Astrocyte (in vitro differentiated cells and primary cell): ENCODE measurements at regions not wholly inside any gene's neighbourhood (a gene's known extent, or its start where the extent isn't known, plus 50 kb on each side); places are given as distances from the start of the nearest gene placed in this dataset.

Experiments used
- DNase-seq: peaks from one replicate; pipeline ENCODE4 v3.0.0-alpha.2; 2010; ENCODE audit warnings: low read depth
- FAIRE-seq: peaks from 2 replicates; lab custom pipeline; 2011; peaks lifted over from hg19 to GRCh38; lab: Jason Lieb, UNC
- H2AFZ ChIP-seq: 2 replicates; pipeline ENCODE4 v1.6.0; 2012; ENCODE audit warnings: low read depth, low read length, inconsistent platforms
- H3K27ac ChIP-seq: 2 replicates; pipeline ENCODE4 v1.5.1; 2011; ENCODE audit warnings: low read depth, low read length, inconsistent platforms
- H3K27me3 ChIP-seq: 2 replicates; pipeline ENCODE4 v1.6.0; 2011; ENCODE audit warnings: low read length, inconsistent platforms; ENCODE audit not compliant: insufficient read depth
- H3K36me3 ChIP-seq: 2 replicates; pipeline ENCODE4 v1.5.1; 2011; ENCODE audit warnings: low read length, inconsistent platforms; ENCODE audit not compliant: insufficient read depth
- H3K4me1 ChIP-seq: 2 replicates; pipeline ENCODE4 v1.5.1; 2011; ENCODE audit warnings: low read length, inconsistent platforms; ENCODE audit not compliant: insufficient read depth
- H3K4me2 ChIP-seq: 2 replicates; pipeline ENCODE4 v1.6.0; 2012; ENCODE audit warnings: low read length, inconsistent platforms
- H3K4me3 ChIP-seq: 2 replicates; pipeline ENCODE4 v1.5.1; 2011; ENCODE audit warnings: low read depth, mild to moderate bottlenecking, low read length, inconsistent platforms; ENCODE audit not compliant: insufficient read depth
- H3K79me2 ChIP-seq: 2 replicates; pipeline ENCODE4 v1.6.0; 2012; ENCODE audit warnings: mild to moderate bottlenecking, low read length, inconsistent platforms; ENCODE audit not compliant: insufficient read depth
- H3K9ac ChIP-seq: 2 replicates; pipeline ENCODE4 v1.6.0; 2012; ENCODE audit warnings: mild to moderate bottlenecking, low read length, inconsistent platforms
- H3K9me3 ChIP-seq: 2 replicates; pipeline ENCODE4 v1.5.1; 2012; ENCODE audit warnings: low read depth, mild to moderate bottlenecking, low read length, inconsistent platforms; ENCODE audit not compliant: insufficient read depth
- H4K20me1 ChIP-seq: 2 replicates; pipeline ENCODE4 v1.6.0; 2012; ENCODE audit warnings: low read length, inconsistent platforms; ENCODE audit not compliant: insufficient read depth
- H3K27ac Mint-ChIP-seq: one replicate; pipeline ENCODE4 v1.8.0; 2021; ENCODE audit warnings: mild to moderate bottlenecking, mixed read lengths; ENCODE audit not compliant: unreplicated experiment
- H3K27me3 Mint-ChIP-seq: one replicate; pipeline ENCODE4 v1.8.0; 2021; ENCODE audit warnings: low read depth, mixed read lengths; ENCODE audit not compliant: unreplicated experiment
- H3K36me3 Mint-ChIP-seq: one replicate; pipeline ENCODE4 v1.8.0; 2021; ENCODE audit warnings: low read depth, mixed read lengths; ENCODE audit not compliant: unreplicated experiment
- H3K4me1 Mint-ChIP-seq: one replicate; pipeline ENCODE4 v1.8.0; 2021; ENCODE audit warnings: low read depth, mixed read lengths; ENCODE audit not compliant: unreplicated experiment
- H3K4me3 Mint-ChIP-seq: one replicate; pipeline ENCODE4 v1.8.0; 2021; ENCODE audit warnings: mild to moderate bottlenecking, moderate library complexity, mixed read lengths; ENCODE audit not compliant: unreplicated experiment
- H3K9me3 Mint-ChIP-seq: one replicate; pipeline ENCODE4 v1.8.0; 2021; ENCODE audit warnings: mild to moderate bottlenecking, mixed read lengths; ENCODE audit not compliant: unreplicated experiment
- CTCF ChIP-seq: IDR thresholded peaks from 2 replicates; pipeline ENCODE4 v1.5.1; 2011; ENCODE audit warnings: low read depth, mild to moderate bottlenecking, inconsistent platforms, low read length, moderate library complexity; ENCODE audit not compliant: insufficient read depth
- EZH2 ChIP-seq: IDR thresholded peaks from 2 replicates; pipeline ENCODE4 v1.6.1; 2012; ENCODE audit warnings: mild to moderate bottlenecking, low read length, inconsistent platforms; ENCODE audit not compliant: insufficient read depth

DNA sequence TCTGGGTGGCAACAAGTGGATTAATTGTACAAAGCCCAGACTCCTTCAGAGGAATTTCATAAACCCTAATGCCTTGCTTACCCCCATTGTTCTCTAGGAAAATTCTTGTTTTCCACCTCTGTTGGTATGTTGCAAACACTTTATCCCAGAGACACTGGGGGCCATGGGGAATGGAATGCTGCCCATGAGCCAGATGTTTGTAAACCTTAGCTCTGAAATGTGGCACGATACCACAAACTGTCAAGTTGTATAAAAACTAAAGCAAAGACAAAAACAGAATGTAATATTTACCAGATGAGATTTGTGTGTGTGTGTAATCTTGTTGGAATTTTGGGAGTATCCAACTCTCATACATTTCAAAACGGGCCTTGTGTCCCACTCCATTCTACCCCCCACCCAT is 465.0 kb downstream of the EBF1 start:
- Mint-ChIP-seq H3K27me3 (peaks cover 4% of the 10 kb centered on the region), H3K9me3 (no peaks in the 10 kb centered on the region), H3K27ac (no peak overlapping the region), H3K4me1 (peaks cover 11% of the 10 kb centered on the region), H3K4me3 (no peak overlapping the region), H3K36me3 (no peaks in the 10 kb centered on the region)
- no peak overlapping the region for H3K27ac ChIP-seq
- no peak overlapping the region for H3K9ac ChIP-seq
- no peaks in the 10 kb centered on the region for H3K79me2 ChIP-seq
- DNase-seq (no peak), FAIRE-seq (no peak)
- H3K36me3 ChIP-seq: no peaks in the 10 kb centered on the region
- H3K9me3 ChIP-seq: no peaks in the 10 kb centered on the region
- H3K4me3 ChIP-seq: no peak overlapping the region
- no peaks in the 10 kb centered on the region for H3K27me3 ChIP-seq
- TF ChIP-seq CTCF (no peak), EZH2 (no peak)
- no peak overlapping the region for H3K4me2 ChIP-seq
- no peaks in the 10 kb centered on the region for H3K4me1 ChIP-seq
- no peak overlapping the region for H2AFZ ChIP-seq
- no peaks in the 10 kb centered on the region for H4K20me1 ChIP-seq

DNA sequence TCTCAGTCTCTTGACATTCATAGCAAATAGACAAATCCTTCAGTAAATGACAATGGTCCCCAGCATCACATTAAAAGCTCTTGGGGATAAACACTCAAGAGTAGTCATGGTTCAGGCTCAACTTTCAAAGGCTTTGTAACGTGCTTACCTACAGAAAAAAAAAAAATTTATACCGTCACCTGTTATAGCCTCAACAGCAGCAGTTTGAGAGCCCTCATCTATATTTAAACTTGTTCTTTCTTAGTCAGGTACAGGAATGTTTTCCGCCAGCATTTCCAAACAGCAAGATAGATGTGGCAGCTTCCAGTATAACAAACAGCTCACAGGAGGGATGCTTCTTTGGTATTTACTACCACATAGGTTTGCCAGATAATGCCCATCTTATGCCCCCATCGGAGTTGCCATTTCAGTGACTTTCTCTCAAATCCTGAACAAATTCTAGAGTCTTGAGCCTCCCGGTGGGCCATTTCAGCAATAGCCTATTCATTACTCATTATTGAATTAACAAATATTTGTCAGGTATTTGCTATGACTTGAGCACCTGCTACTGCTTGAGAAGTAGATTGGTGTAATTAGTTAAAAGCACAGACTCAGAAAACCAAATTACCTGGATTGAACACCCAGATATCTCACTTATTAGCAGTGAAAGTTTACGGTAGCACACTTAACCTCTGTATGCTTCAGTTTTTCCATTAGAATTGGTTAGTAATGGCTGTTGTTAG is 470.0 kb downstream of the EBF1 start:
- no peaks in the 10 kb centered on the region for H3K9me3 Mint-ChIP-seq
- H3K27ac Mint-ChIP-seq: no peak overlapping the region
- no peak overlapping the region for H3K4me3 ChIP-seq
- DNase-seq (no peak), FAIRE-seq (no peak)
- H3K27me3 ChIP-seq: no peaks in the 10 kb centered on the region
- no peaks in the 10 kb centered on the region for H3K36me3 Mint-ChIP-seq
- no peak overlapping the region for H3K4me3 Mint-ChIP-seq
- peaks cover 7% of the 10 kb centered on the region for H3K27me3 Mint-ChIP-seq
- H3K4me1 ChIP-seq: no peaks in the 10 kb centered on the region
- no peak overlapping the region for H2AFZ ChIP-seq
- no peaks in the 10 kb centered on the region for H3K36me3 ChIP-seq
- no peak overlapping the region for H3K4me2 ChIP-seq
- no peaks in the 10 kb centered on the region for H3K4me1 Mint-ChIP-seq
- TF ChIP-seq EZH2 (no peak), CTCF (no peak)
- no peak overlapping the region for H3K27ac ChIP-seq
- no peaks in the 10 kb centered on the region for H3K79me2 ChIP-seq
- H4K20me1 ChIP-seq: no peaks in the 10 kb centered on the region
- no peaks in the 10 kb centered on the region for H3K9me3 ChIP-seq
- no peak overlapping the region for H3K9ac ChIP-seq

- Histone ChIP-seq H4K20me1 (no peaks in the 10 kb centered on the region), H3K27me3 (no peaks in the 10 kb centered on the region), H2AFZ (no peak overlapping the region), H3K27ac (no peak overlapping the region), H3K79me2 (no peaks in the 10 kb centered on the region), H3K4me2 (no peak overlapping the region), H3K36me3 (no peaks in the 10 kb centered on the region), H3K4me1 (no peaks in the 10 kb centered on the region), H3K9me3 (no peaks in the 10 kb centered on the region), H3K4me3 (no peak overlapping the region), H3K9ac (no peak overlapping the region)
- H3K4me1 Mint-ChIP-seq: no peaks in the 10 kb centered on the region
- TF ChIP-seq EZH2: no peak
- no peak for TF ChIP-seq CTCF
- no peak overlapping the region for H3K4me3 Mint-ChIP-seq
- no peak overlapping the region for H3K27ac Mint-ChIP-seq
- no peaks in the 10 kb centered on the region for H3K36me3 Mint-ChIP-seq
- no peaks in the 10 kb centered on the region for H3K9me3 Mint-ChIP-seq
- DNase-seq (no peak), FAIRE-seq (no peak)
- H3K27me3 Mint-ChIP-seq: peaks cover 7% of the 10 kb centered on the region
These were observed 473.0 kb downstream of the EBF1 start for GRCh38 chr5:158626718-158627117.
